Pancreas (tissue), 10 donors: ENCODE measurements at regions not wholly inside any gene's neighbourhood (a gene's known extent, or its start where the extent isn't known, plus 50 kb on each side); places are given as distances from the start of the nearest gene placed in this dataset.

Source experiments
- ATAC-seq, 4 donors: fragments of 200-7000 bp; cut with Tn5 transposase; one replicate each; pipeline versions ENCODE4 v1.8.0 to v1.9.1; 2020; ENCODE audit warnings: mild to moderate bottlenecking in 4 of 4, moderate library complexity in 4 of 4
- DNase-seq, 6 donors: peaks; one replicate each; pipeline ENCODE4 v3.0.0-alpha.2; 2020
- FAIRE-seq: peaks from 2 replicates; lab custom pipeline; 2012; peaks lifted over from hg19 to GRCh38; lab: Jason Lieb, UNC
- H3K27ac ChIP-seq, 4 donors: fragments of 200-600 bp; sonication (generic); 1 replicate in 3 of 4; 2 replicates in 1 of 4; pipeline versions ENCODE4 v1.5.0 to v1.8.0; 2020
- H3K27me3 ChIP-seq, 4 donors: fragments of 200-600 bp; one replicate each; pipeline ENCODE4 v1.8.0; 2021
- H3K36me3 ChIP-seq, 3 donors: fragments of 200-600 bp; sonication (generic) in 1 of 3; one replicate each; pipeline versions ENCODE4 v1.5.0 to v1.8.0; 2020 to 2021
- H3K4me1 ChIP-seq, 3 donors: fragments of 200-600 bp; one replicate each; pipeline ENCODE4 v1.8.0; 2021
- H3K4me3 ChIP-seq, 4 donors: fragments of 200-600 bp; sonication (generic) in 2 of 4; one replicate each; pipeline versions ENCODE4 v1.5.0 to v1.8.0; 2020 to 2021
- H3K9me3 ChIP-seq, 4 donors: fragments of 200-600 bp; one replicate each; pipeline ENCODE4 v1.8.0; 2021
- CTCF ChIP-seq, 4 donors: fragments of 200-600 bp; sonication (generic) in 3 of 4; IDR thresholded peaks; one replicate each; pipeline versions ENCODE4 v1.5.0 to v1.8.0; 2021; ENCODE audit warnings: antibody characterized with exemption in 4 of 4
- WGBS, 2 donors: extraction: QIAGEN DNeasy Blood & Tissue Kit; methylation state at CpG; one replicate each; pipeline ENCODE4 v1.1.7; 2013; 5-methylcytosine and 5-hydroxymethylcytosine counted together
- intact Hi-C, 3 donors: fragments of 100-400 bp; cut with DNase I; formaldehyde crosslinking; loops; one replicate each; pipeline versions ENCODE4 v1.11.1 to v1.14.2; 2022
- donor health status: healthy with polysubstance abuse.
- donor health status: DM: no; HTN: no; CAD: no; lungs with moderate emphysema.
- donor health status: DM: no; HTN: no; CAD: no.
- donor health status: control.
- donor health status: control.
- donor health status: Bipolar disorder and iron deficiency.
- donor health status: DM: yes; HTN: yes; CAD: no.
- donor health status: DM: no; HTN: no; CAD: no.
- donor health status: DM: no; HTN: no; CAD: no.
- donor health status: DM: yes; HTN: yes; CAD: no.

- FAIRE-seq (no peak), DNase-seq (no peak), ATAC-seq (no peak)
- no peaks in the 10 kb centered on the region for H3K9me3 ChIP-seq
- no peaks in the 10 kb centered on the region for H3K36me3 ChIP-seq
- TF ChIP-seq CTCF (IDR thresholded peaks at IDR 0.05): no peak
- H3K27ac ChIP-seq: no peak overlapping the region
- intact Hi-C loops: no loop called here
- 70 to 76% methylated on average over 2 of the region's 2 CpGs for WGBS, 2 donors
- H3K4me3 ChIP-seq: no peak overlapping the region
- no peaks in the 10 kb centered on the region for H3K27me3 ChIP-seq
- no peaks in the 10 kb centered on the region for H3K4me1 ChIP-seq
Observed at GRCh38 chr4:66544281-66544680, 874.0 kb upstream of the EPHA5 start.

GRCh38 chr4:66539745-66540144, 869.5 kb upstream of the EPHA5 start:
- WGBS, 2 donors: 7 to 11% methylated on average over 4 of the region's 4 CpGs
- DNase-seq: no peak
- Histone ChIP-seq H3K4me1 (no peaks in the 10 kb centered on the region), H3K36me3 (no peaks in the 10 kb centered on the region), H3K27ac (no peak overlapping the region), H3K4me3 (no peak overlapping the region), H3K9me3 (no peaks in the 10 kb centered on the region), H3K27me3 (no peaks in the 10 kb centered on the region)
- FAIRE-seq: no peak
- TF ChIP-seq CTCF (IDR thresholded peaks at IDR 0.05): no peak
- intact Hi-C loops: no loop called here
- no peak for ATAC-seq

GRCh38 chr4:66524781-66525180, 854.5 kb upstream of the EPHA5 start:
- H3K4me1 ChIP-seq: no peaks in the 10 kb centered on the region
- no peaks in the 10 kb centered on the region for H3K27me3 ChIP-seq
- H3K27ac ChIP-seq: no peak overlapping the region
- H3K36me3 ChIP-seq: no peaks in the 10 kb centered on the region
- no peak for TF ChIP-seq CTCF (IDR thresholded peaks at IDR 0.05)
- H3K4me3 ChIP-seq: no peak overlapping the region
- FAIRE-seq (no peak), ATAC-seq (no peak), DNase-seq (no peak)
- WGBS, 2 donors: 51 to 73% methylated on average over 3 of the region's 3 CpGs
- intact Hi-C loops: no loop called here
- no peaks in the 10 kb centered on the region for H3K9me3 ChIP-seq

GRCh38 chr4:66522244-66522643, 852.0 kb upstream of the EPHA5 start:
- no peak for DNase-seq
- intact Hi-C loops: no loop called here

GRCh38 chr4:66516940-66517339, 846.7 kb upstream of the EPHA5 start:
- H3K4me3 ChIP-seq: no peak overlapping the region
- FAIRE-seq (no peak), DNase-seq (no peak), ATAC-seq (no peak)
- no peak for TF ChIP-seq CTCF (IDR thresholded peaks at IDR 0.05)
- no peaks in the 10 kb centered on the region for H3K27me3 ChIP-seq
- 61 to 77% methylated on average over 2 of the region's 2 CpGs for WGBS, 2 donors
- H3K36me3 ChIP-seq: no peaks in the 10 kb centered on the region
- H3K4me1 ChIP-seq: no peaks in the 10 kb centered on the region
- H3K27ac ChIP-seq: no peak overlapping the region
- intact Hi-C loops: no loop called here
- no peaks in the 10 kb centered on the region for H3K9me3 ChIP-seq

More at GRCh38 chr4:66522244-66522643, 852.0 kb upstream of the EPHA5 start:
- no peak overlapping the region for H3K4me3 ChIP-seq
- H3K9me3 ChIP-seq: no peaks in the 10 kb centered on the region
- no peaks in the 10 kb centered on the region for H3K36me3 ChIP-seq
- TF ChIP-seq CTCF (IDR thresholded peaks at IDR 0.05): no peak
- H3K27ac ChIP-seq: no peak overlapping the region
- no peaks in the 10 kb centered on the region for H3K4me1 ChIP-seq
- ATAC-seq (no peak), FAIRE-seq (no peak)
- no peaks in the 10 kb centered on the region for H3K27me3 ChIP-seq
